Neural cell (in vitro differentiated cells): ENCODE measurements at regions not wholly inside any gene's neighbourhood (a gene's known extent, or its start where the extent isn't known, plus 50 kb on each side); places are given as distances from the start of the nearest gene placed in this dataset.
A peak's percentile ranks its signal among the peaks of the same experiment; 100 is the strongest.

ENCODE experiments used
- H2AFZ ChIP-seq: fragments of 200-600, 300-800 bp; sonication (generic), shearing (Covaris generic); 2 replicates; pipeline ENCODE4 v1.6.0; 2014; ENCODE audit warnings: low read depth, mild to moderate bottlenecking, antibody characterized with exemption, low read length, moderate library complexity
- H3F3A ChIP-seq: fragments of 200-600 bp; shearing (Covaris generic); 2 replicates; pipeline ENCODE4 v1.6.1; 2016; ENCODE audit warnings: mild to moderate bottlenecking, moderate library complexity, mixed read lengths, antibody characterized with exemption, low read length; ENCODE audit not compliant: insufficient read depth, poor library complexity, severe bottlenecking
- H3K27ac ChIP-seq: fragments of 200-600, 300-800 bp; sonication (generic), shearing (Covaris generic); 2 replicates; pipeline ENCODE4 v1.5.1; 2014; ENCODE audit warnings: mild to moderate bottlenecking, low read length, moderate library complexity
- H3K27me3 ChIP-seq: fragments of 300-800, 200-600 bp; sonication (generic), shearing (Covaris generic); 2 replicates; pipeline ENCODE4 v1.6.0; 2014; ENCODE audit warnings: mild to moderate bottlenecking, low read depth, low read length, moderate library complexity; ENCODE audit not compliant: insufficient read depth
- H3K36me3 ChIP-seq: fragments of 300-800, 200-600 bp; sonication (generic), shearing (Covaris generic); 2 replicates; pipeline ENCODE4 v1.5.1; 2014; ENCODE audit warnings: mild to moderate bottlenecking, antibody characterized with exemption, low read length, moderate library complexity; ENCODE audit not compliant: insufficient read depth
- H3K4me2 ChIP-seq: fragments of 300-800, 200-600 bp; sonication (generic), shearing (Covaris generic); 2 replicates; pipeline ENCODE4 v1.6.0; 2014; ENCODE audit warnings: mild to moderate bottlenecking, low read length
- H3K4me3 ChIP-seq: fragments of 300-800, 200-600 bp; sonication (generic), shearing (Covaris generic); 2 replicates; pipeline ENCODE4 v1.5.1; 2014; ENCODE audit warnings: mild to moderate bottlenecking, low read length, moderate library complexity
- H3K79me2 ChIP-seq: fragments of 200-600 bp; shearing (Covaris generic); replicated peaks from 2 replicates; pipeline ENCODE4 v1.6.0; 2014; ENCODE audit warnings: mild to moderate bottlenecking, low read length, moderate library complexity; ENCODE audit not compliant: insufficient read depth
- H3K9ac ChIP-seq: fragments of 300-800, 200-600 bp; sonication (generic), shearing (Covaris generic); 2 replicates; pipeline ENCODE4 v1.6.1; 2016; ENCODE audit warnings: mild to moderate bottlenecking, low read length, mixed read lengths
- H3K9me2 ChIP-seq: fragments of 200-600 bp; shearing (Covaris generic); 2 replicates; pipeline ENCODE4 v1.6.1; 2016; ENCODE audit warnings: mild to moderate bottlenecking, low read length, mixed read lengths; ENCODE audit not compliant: insufficient read depth
- H3K9me3 ChIP-seq: fragments of 200-600, 300-800 bp; sonication (generic), shearing (Covaris generic); 2 replicates; pipeline ENCODE4 v1.6.1; 2016; ENCODE audit warnings: mild to moderate bottlenecking, mixed run types, low read length, moderate library complexity, mixed read lengths
- H4K20me1 ChIP-seq: fragments of 200-600 bp; shearing (Covaris generic); 2 replicates; pipeline ENCODE4 v1.6.1; 2016; ENCODE audit warnings: mild to moderate bottlenecking, mixed run types; ENCODE audit not compliant: insufficient read depth
- EP300 ChIP-seq: fragments of 450-650 bp; conservative IDR thresholded peaks from 2 replicates; pipeline ENCODE4 v1.6.1; 2014; ENCODE audit warnings: antibody characterized with exemption, mild to moderate bottlenecking, moderate library complexity; ENCODE audit not compliant: poor library complexity, severe bottlenecking
- EZH2 ChIP-seq: fragments of 200-600, 300-800 bp; shearing (Covaris generic), sonication (generic); IDR thresholded peaks from 2 replicates; pipeline ENCODE4 v1.6.1; 2014; ENCODE audit warnings: antibody characterized with exemption, low read length, borderline replicate concordance, mild to moderate bottlenecking; ENCODE audit not compliant: insufficient read depth, poor library complexity, severe bottlenecking
- MXI1 ChIP-seq: fragments of 450-650 bp; conservative IDR thresholded peaks from 2 replicates; pipeline ENCODE4 v1.6.1; 2014; ENCODE audit warnings: antibody characterized with exemption, mild to moderate bottlenecking; ENCODE audit not compliant: poor library complexity, severe bottlenecking
- POLR2AphosphoS5 ChIP-seq: IDR thresholded peaks from 2 replicates; pipeline ENCODE4 v1.6.1; 2012
- RAD21 ChIP-seq: fragments of 450-650 bp; conservative IDR thresholded peaks from 2 replicates; pipeline ENCODE4 v1.6.1; 2014; ENCODE audit warnings: antibody characterized with exemption, mild to moderate bottlenecking, moderate library complexity
- SMC3 ChIP-seq: fragments of 450-650 bp; conservative IDR thresholded peaks from 2 replicates; pipeline ENCODE4 v1.6.1; 2014; ENCODE audit warnings: antibody characterized with exemption, mild to moderate bottlenecking, moderate library complexity; ENCODE audit not compliant: poor library complexity
- TAF1 ChIP-seq: IDR thresholded peaks from 2 replicates; pipeline ENCODE4 v1.6.1; 2012; ENCODE audit warnings: low read depth
- TF ChIP-seq, protein P1 (sequence below): IDR thresholded peaks from 2 replicates; pipeline ENCODE4 v1.6.1; 2012; ENCODE audit warnings: borderline replicate concordance
- TF ChIP-seq, protein P2 (sequence below): fragments of 450-650 bp; IDR thresholded peaks from 2 replicates; pipeline ENCODE4 v1.5.1; 2014; ENCODE audit warnings: antibody characterized with exemption, mild to moderate bottlenecking, moderate library complexity; ENCODE audit not compliant: poor library complexity, severe bottlenecking

DNA sequence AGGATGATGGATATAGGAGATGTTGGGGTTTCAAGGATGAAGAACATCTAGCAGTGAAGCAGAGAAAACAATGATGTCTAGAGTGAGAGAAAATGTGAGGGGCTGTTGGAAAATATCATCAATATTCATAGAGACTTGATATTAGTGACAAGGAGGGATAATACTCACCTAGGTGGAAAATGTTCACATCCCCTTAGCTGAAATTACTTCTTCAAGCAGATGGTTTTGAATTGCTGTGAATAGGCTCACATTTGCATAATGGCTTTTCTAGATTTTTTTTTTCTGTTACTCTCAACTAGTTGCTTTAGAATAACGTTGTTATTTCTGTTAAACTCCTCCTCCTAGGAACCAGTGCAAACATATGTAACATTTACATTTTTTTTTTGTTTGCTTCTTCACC lies 61.6 kb upstream of the MAP1B start:
- TF ChIP-seq EP300 (peak; percentile 55), RAD21 (peak; percentile 48)
- TF ChIP-seq, protein P1, sequence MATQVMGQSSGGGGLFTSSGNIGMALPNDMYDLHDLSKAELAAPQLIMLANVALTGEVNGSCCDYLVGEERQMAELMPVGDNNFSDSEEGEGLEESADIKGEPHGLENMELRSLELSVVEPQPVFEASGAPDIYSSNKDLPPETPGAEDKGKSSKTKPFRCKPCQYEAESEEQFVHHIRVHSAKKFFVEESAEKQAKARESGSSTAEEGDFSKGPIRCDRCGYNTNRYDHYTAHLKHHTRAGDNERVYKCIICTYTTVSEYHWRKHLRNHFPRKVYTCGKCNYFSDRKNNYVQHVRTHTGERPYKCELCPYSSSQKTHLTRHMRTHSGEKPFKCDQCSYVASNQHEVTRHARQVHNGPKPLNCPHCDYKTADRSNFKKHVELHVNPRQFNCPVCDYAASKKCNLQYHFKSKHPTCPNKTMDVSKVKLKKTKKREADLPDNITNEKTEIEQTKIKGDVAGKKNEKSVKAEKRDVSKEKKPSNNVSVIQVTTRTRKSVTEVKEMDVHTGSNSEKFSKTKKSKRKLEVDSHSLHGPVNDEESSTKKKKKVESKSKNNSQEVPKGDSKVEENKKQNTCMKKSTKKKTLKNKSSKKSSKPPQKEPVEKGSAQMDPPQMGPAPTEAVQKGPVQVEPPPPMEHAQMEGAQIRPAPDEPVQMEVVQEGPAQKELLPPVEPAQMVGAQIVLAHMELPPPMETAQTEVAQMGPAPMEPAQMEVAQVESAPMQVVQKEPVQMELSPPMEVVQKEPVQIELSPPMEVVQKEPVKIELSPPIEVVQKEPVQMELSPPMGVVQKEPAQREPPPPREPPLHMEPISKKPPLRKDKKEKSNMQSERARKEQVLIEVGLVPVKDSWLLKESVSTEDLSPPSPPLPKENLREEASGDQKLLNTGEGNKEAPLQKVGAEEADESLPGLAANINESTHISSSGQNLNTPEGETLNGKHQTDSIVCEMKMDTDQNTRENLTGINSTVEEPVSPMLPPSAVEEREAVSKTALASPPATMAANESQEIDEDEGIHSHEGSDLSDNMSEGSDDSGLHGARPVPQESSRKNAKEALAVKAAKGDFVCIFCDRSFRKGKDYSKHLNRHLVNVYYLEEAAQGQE = no peak
- Histone ChIP-seq H3K4me3 (peak overlapping the region; percentile 46), H3K36me3 (no peaks in the 10 kb centered on the region), H3K27me3 (no peaks in the 10 kb centered on the region), H3K4me2 (peak overlapping the region; percentile 59), H3K9me3 (no peaks in the 10 kb centered on the region), H3K9me2 (no peaks in the 10 kb centered on the region), H4K20me1 (no peaks in the 10 kb centered on the region), H3K9ac (peak overlapping the region; percentile 34), H2AFZ (no peak overlapping the region), H3F3A (peaks cover 2% of the 10 kb centered on the region), H3K79me2 (no peaks in the 10 kb centered on the region), H3K27ac (peak overlapping the region; percentile 90)

DNA sequence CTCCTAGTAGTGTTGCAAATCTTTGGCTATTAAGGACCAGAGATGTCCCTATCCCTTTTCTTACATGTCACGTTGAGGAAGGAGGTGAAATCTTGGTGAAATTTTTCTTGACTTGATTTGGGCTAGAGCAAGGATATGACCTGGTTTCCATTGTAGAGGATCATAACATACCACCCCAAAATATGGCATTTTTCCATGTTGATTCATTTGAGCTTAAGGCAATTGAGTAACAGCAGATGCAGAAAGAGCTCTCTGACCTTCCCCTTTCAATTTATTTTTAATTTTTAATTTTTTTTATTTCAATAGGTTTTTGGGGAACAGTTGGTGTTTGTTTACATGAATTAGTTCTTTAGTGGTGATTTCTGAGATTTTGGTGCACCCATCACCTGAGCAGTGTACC lies 61.2 kb upstream of the MAP1B start:
- Histone ChIP-seq H3K27me3 (no peaks in the 10 kb centered on the region), H3K27ac (peak overlapping the region; percentile 90), H2AFZ (no peak overlapping the region), H3K4me3 (peak overlapping the region; percentile 46), H3K9me3 (no peaks in the 10 kb centered on the region), H4K20me1 (no peaks in the 10 kb centered on the region), H3K79me2 (no peaks in the 10 kb centered on the region), H3F3A (peaks cover 2% of the 10 kb centered on the region), H3K9me2 (no peaks in the 10 kb centered on the region), H3K36me3 (no peaks in the 10 kb centered on the region), H3K4me2 (no peak overlapping the region), H3K9ac (no peak overlapping the region)
- TF ChIP-seq SMC3 (no peak), TAF1 (no peak), EZH2 (no peak), POLR2AphosphoS5 (no peak), EP300 (no peak), RAD21 (no peak), MXI1 (no peak)
- TF ChIP-seq, protein P2, sequence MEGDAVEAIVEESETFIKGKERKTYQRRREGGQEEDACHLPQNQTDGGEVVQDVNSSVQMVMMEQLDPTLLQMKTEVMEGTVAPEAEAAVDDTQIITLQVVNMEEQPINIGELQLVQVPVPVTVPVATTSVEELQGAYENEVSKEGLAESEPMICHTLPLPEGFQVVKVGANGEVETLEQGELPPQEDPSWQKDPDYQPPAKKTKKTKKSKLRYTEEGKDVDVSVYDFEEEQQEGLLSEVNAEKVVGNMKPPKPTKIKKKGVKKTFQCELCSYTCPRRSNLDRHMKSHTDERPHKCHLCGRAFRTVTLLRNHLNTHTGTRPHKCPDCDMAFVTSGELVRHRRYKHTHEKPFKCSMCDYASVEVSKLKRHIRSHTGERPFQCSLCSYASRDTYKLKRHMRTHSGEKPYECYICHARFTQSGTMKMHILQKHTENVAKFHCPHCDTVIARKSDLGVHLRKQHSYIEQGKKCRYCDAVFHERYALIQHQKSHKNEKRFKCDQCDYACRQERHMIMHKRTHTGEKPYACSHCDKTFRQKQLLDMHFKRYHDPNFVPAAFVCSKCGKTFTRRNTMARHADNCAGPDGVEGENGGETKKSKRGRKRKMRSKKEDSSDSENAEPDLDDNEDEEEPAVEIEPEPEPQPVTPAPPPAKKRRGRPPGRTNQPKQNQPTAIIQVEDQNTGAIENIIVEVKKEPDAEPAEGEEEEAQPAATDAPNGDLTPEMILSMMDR = no peak
- TF ChIP-seq, protein P1 = no peak
